Tibial nerve (tissue), 3 donors: ENCODE measurements at regions not wholly inside any gene's neighbourhood (a gene's known extent, or its start where the extent isn't known, plus 50 kb on each side); places are given as distances from the start of the nearest gene placed in this dataset.

Experiments used
- CTCF ChIP-seq, 5 experiments: fragments of 200-600 bp in 3 of 5; fragments of 450-650 bp in 2 of 5; sonication (generic) in 3 of 5; IDR thresholded peaks; one replicate each; pipeline ENCODE4 v1.5.1; 2016 to 2019; ENCODE audit warnings: antibody characterized with exemption in 5 of 5, mild to moderate bottlenecking in 3 of 5, moderate library complexity in 2 of 5
- POLR2A ChIP-seq, 2 donors: fragments of 450-650 bp; IDR thresholded peaks; one replicate each; pipeline ENCODE4 v1.6.1; 2017; ENCODE audit warnings: antibody characterized with exemption in 2 of 2, mild to moderate bottlenecking in 2 of 2, moderate library complexity in 2 of 2

- TF ChIP-seq CTCF (IDR thresholded peaks at IDR 0.05) (no peak), POLR2A (IDR thresholded peaks at IDR 0.05) (no peak)
Measured at GRCh38 chr7:41147606-41148485, 555.0 kb downstream of the INHBA start.
